DND-41 (cell line): ENCODE measurements at regions not wholly inside any gene's neighbourhood (a gene's known extent, or its start where the extent isn't known, plus 50 kb on each side); places are given as distances from the start of the nearest gene placed in this dataset.

Experiments used
- CTCF ChIP-seq: IDR thresholded peaks from 2 replicates; pipeline ENCODE4 v1.5.1; 2012; ENCODE audit warnings: borderline replicate concordance, low read length, moderate library complexity, mild to moderate bottlenecking; ENCODE audit not compliant: poor library complexity, severe bottlenecking; ENCODE audit errors: extremely low read depth
- EZH2 ChIP-seq: IDR thresholded peaks from 3 replicates; pipeline ENCODE4 v1.6.1; 2012; ENCODE audit warnings: borderline replicate concordance, low read depth, mild to moderate bottlenecking, moderate library complexity, low read length, inconsistent platforms; ENCODE audit not compliant: severe bottlenecking

DNA sequence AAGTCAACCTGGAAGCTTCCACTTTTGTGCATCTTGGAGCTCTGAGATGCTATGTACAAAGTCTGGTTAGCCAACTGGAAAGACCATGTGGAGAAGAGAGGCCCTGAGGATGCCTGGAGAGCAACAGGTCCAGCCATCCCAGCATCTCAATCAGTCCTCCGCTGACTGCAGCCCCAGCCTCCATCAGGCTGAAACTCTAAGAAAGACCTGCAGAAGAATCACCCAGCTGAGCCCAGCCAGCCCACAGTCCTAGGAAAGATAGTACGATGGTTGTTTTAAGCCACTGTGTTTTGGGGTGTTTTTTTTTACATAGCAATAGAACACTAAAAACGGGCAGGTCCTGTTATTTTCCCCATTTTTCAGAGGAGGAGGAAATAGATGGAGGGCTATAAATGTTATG lies 84.0 kb downstream of the NCR2 start:
- TF ChIP-seq CTCF (no peak), EZH2 (no peak)
